AG08395 (cell line): ENCODE measurements at regions not wholly inside any gene's neighbourhood (a gene's known extent, or its start where the extent isn't known, plus 50 kb on each side); places are given as distances from the start of the nearest gene placed in this dataset.
"Not testable (repeated sequence)": the region's sequence is repeated elsewhere in the genome, so short reads cannot be mapped to it uniquely, and the experiment has no call there.

Experiments used
- DNase-seq: peaks from one replicate; pipeline ENCODE4 v3.0.0; 2012; ENCODE audit warnings: mixed read lengths, low spot score

DNA sequence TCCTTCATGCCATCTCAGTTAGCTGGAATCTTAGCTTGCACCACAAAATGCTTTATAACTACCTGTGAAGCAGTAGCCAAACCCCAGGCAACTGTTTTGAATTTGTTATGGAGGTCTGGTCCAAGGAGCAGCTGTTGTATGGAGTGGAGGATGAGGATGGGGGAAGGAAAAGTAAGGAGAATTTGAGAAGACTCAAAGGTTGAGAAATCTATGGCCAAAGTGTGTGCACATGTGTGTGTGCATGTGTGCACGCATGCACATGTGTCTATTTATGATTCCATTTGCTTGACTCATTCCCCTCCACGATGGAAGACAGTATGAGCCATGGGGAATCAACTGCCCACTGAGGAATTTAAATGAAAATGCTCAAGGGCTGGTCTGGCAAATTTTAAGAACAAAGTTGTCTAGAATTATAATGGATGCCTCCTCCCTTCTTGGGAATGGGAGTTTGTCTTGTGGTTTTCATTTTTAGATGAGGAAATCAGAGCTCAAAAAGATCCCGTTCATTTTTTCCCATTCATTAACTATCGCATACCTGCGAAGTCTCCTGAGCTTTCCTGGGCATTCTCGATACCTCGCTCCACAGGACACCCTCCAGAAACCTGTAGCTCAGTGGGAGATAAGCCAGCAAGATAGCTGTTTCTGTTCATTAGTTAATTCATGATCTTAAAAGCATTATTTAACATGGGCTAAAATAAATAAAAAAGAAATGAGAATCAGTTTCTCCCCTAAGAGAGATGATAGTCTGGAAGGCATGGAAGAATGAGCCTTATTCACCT, 152.3 kb upstream of the NEDD9 start:
- DNase-seq: peak; percentile 65

GRCh38 chr6:11381801-11382513, 149.5 kb upstream of the NEDD9 start:
- no peak for DNase-seq

DNA sequence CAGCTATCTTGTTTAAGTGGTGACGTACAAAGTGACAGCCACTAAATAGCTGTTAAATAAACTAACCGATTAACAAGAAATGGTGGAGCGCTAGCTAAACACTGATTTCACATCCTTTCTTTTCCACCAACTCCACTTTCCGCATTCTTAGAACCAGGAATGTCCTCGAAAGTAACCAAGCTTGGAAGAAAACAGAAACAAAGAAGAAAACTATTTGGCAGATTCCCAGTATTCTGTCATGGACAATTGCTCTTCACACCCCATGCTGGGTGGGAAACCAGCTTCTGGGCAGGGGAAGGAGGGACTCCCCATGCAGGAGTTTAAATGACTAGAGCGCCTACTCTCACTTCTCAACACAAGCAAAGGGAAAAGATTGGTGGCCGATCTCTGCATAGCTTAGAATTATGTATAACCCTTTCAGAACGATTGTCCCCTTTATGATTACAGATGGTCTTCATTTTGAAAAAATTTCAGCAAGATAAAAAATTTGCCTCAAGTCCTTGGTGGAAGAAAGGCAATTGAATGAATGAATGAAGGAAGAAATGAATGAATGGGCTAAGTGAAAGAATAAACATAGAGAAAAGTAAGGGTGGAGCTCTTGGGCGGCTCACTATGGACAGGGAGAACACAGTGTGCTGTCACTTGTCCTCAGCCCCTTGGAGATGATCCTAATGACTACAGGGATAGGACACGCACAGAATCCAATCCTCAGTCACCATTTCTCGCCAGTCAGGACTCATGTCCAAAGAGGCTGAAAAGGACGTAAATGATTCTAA, 148.7 kb upstream of the NEDD9 start:
- no peak for DNase-seq

- no peak for DNase-seq
Observed at GRCh38 chr6:11380549-11380948, 148.1 kb upstream of the NEDD9 start.

DNA sequence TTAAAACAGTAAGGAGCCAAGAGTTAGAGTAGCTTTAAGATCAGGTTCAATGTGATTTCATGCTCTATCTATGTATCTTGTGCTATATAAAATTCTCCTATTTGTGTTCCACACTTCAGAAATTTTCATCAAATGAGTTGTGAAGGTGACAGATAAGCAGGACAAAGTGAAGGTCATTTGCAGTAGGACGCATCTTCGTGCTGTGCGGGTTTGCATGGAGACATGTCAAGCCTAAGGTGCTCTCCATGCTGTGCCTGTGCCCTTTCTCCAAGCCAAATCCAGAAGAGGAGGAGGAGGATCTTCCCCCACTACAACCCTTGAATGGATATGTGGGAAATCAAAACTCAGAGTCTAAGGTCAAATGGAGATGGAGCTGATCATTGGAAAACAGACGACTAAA, 147.3 kb upstream of the NEDD9 start:
- no peak for DNase-seq

- DNase-seq: no peak
Observed at GRCh38 chr6:11378639-11379038, 146.2 kb upstream of the NEDD9 start.

DNA sequence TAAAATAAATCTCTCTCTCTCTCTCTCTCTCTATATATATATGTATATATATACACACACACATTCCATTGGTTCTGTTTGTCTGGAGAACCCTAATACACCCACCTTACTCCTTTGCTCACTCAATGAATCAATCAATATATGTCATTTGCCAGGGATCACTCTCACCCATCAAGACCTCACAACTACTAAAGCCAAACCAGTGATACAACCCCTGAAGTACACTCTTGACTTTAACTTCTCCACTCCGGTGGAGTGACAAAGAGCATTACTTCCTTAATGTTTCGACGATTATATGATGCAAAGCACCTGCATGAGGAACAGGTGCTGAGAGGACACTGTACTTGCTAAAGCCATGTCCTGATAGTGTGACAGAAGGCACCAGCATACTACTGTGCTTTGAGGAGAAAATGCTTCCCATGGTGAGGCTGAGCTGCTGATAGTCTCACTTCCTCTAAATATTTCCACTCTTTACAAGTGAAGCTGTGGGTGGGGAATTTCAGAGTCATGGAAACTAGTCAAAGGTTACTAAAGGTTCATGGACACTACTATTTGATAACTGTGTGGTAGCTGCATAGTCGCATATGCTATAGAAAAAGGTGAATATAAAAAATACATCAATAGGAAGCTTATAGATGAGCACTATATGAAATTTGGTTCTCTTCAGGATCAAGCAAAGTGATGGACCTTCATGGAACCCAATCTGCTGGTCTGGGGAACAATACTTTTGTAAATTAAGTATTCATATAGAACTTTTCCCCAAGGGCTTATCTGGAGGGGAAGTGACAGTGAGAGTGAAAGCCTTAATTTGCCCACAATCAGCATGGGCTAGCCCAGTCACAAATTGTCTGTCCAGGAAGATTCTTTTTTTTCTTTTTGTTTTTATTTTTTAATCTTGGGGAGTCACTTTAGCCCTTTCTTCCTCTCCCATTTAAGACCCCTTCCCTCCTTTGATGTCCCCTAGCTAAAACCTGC, 141.9 kb upstream of the NEDD9 start:
- DNase-seq: no peak

DNA sequence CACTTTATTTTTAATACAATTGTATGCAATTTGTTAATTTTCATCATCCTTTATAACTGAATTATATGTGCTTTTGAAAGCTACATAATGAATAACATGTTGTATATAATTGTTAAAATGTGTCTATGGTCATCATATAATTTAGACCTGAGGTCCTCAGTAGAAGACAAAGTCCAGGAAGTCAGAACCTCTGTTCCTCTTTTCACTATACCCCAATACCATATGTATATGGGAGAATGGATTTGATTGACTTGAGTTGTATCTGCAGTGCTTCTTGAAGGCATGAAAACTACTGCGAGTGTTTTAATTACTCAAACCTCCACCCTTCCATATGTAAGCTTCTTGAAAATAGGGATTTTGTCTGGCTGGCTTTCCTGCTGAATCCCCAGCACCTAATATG, 140.7 kb upstream of the NEDD9 start:
- DNase-seq: no peak

GRCh38 chr6:11372186-11372790, 139.8 kb upstream of the NEDD9 start:
- not testable (repeated sequence) for DNase-seq

GRCh38 chr6:11370191-11371018, 137.9 kb upstream of the NEDD9 start:
- DNase-seq: no peak

- DNase-seq: no peak
Observed at GRCh38 chr6:11368760-11369159, 136.3 kb upstream of the NEDD9 start.

- no peak for DNase-seq
Observed at GRCh38 chr6:11368264-11368663, 135.8 kb upstream of the NEDD9 start.

GRCh38 chr6:11367638-11368199, 135.3 kb upstream of the NEDD9 start:
- no peak for DNase-seq

DNA sequence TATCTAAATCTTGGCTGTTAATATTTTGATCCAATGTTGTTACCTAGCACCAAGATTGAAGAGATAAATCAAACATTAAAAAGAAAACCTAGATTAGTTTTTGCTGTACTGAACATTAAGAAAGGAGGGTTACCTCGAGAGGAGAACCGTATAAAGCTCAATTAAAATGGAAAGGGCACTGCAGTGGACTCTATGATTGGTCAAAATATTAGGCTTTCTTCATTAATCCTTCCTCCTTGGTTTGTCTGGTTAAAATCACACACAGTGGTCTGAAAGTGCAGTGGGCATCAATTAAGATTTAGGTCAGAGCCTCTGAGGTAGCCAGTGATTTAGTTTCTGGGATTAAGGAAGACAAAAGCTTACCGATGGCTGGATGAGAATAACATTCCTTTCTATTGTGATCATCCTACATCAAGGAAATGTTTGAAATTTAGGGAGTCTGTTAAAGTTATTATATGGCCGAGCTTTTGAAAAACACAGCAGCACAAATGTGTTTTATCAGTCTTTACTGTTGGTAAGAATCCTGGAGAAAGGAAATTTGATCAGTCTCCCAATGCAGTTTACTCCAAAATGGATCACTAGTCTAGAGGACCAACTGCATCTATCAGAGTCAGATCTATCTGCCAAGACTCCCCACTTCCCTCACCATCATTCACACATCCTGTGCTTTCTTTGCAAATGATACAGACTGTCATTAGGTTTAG, 134.6 kb upstream of the NEDD9 start:
- peak; percentile 43 for DNase-seq

GRCh38 chr6:11366183-11366933, 133.9 kb upstream of the NEDD9 start:
- no peak for DNase-seq

- no peak for DNase-seq
Observed at GRCh38 chr6:11364971-11365397, 132.5 kb upstream of the NEDD9 start.

GRCh38 chr6:11363881-11364576, 131.6 kb upstream of the NEDD9 start:
- DNase-seq: no peak

DNA sequence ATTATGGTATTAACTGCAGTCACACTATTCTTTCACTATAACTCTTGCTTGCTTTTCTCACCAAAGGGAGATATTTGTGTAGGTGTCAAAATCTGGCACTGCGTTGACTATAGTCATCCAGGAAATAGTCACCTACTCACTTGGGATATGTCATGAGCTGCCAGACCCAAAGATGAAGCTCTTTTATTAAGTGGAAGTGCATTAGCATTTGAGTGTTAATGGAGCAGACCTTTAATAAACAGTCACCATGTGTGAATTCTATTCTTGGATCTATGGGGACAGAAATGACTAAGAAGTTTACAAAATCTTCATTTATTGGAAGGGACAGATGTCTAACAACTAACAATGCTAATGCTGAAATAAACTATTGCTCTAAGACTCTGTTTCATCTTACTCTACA, 130.1 kb upstream of the NEDD9 start:
- DNase-seq: no peak
